Keratinocyte (primary cell): ENCODE measurements at regions not wholly inside any gene's neighbourhood (a gene's known extent, or its start where the extent isn't known, plus 50 kb on each side); places are given as distances from the start of the nearest gene placed in this dataset.
"Not testable (repeated sequence)": the region's sequence is repeated elsewhere in the genome, so short reads cannot be mapped to it uniquely, and the experiment has no call there.

Experiments
- DNase-seq: peaks from one replicate; pipeline ENCODE4 v3.0.0-alpha.2; 2011; ENCODE audit warnings: low read depth, missing footprints, low spot score
- FAIRE-seq: peaks from 2 replicates; lab custom pipeline; 2011; peaks lifted over from hg19 to GRCh38; lab: Jason Lieb, UNC
- H2AFZ ChIP-seq: 2 replicates; pipeline ENCODE4 v1.6.0; 2012; ENCODE audit warnings: low read length, control low read depth, inconsistent platforms; ENCODE audit not compliant: control insufficient read depth
- H3K27ac ChIP-seq: 2 replicates; pipeline ENCODE4 v1.5.1; 2011; ENCODE audit warnings: low read length; ENCODE audit not compliant: control insufficient read depth, insufficient read depth
- H3K27me3 ChIP-seq: 3 replicates; pipeline ENCODE4 v1.6.0; 2011; ENCODE audit warnings: low read length; ENCODE audit not compliant: control insufficient read depth, insufficient read depth; ENCODE audit errors: extremely low read depth
- H3K36me3 ChIP-seq, 2 experiments: 2 replicates in 1 of 2; 3 replicates in 1 of 2; pipeline ENCODE4 v1.5.1; 2011; ENCODE audit warnings: low read length in 2 of 2, mild to moderate bottlenecking in 1 of 2; ENCODE audit not compliant: control insufficient read depth in 2 of 2, insufficient read depth in 2 of 2; ENCODE audit errors: extremely low read depth in 1 of 2
- H3K4me1 ChIP-seq: 3 replicates; pipeline ENCODE4 v1.5.1; 2011; ENCODE audit warnings: low read length; ENCODE audit not compliant: control insufficient read depth, insufficient read depth; ENCODE audit errors: extremely low read depth
- H3K4me2 ChIP-seq: 3 replicates; pipeline ENCODE4 v1.6.0; 2011; ENCODE audit warnings: low read depth, low read length; ENCODE audit not compliant: control insufficient read depth, insufficient read depth; ENCODE audit errors: extremely low read depth
- H3K4me3 ChIP-seq, 3 experiments: fragments of 200-600 bp in 1 of 3; sonication (generic) in 1 of 3; 2 replicates in 2 of 3; 3 replicates in 1 of 3; pipeline ENCODE4 v1.5.1; 2011 to 2016; ENCODE audit warnings: low read length in 3 of 3, mild to moderate bottlenecking in 3 of 3, control low read depth in 2 of 3, inconsistent platforms in 1 of 3, low read depth in 1 of 3, mixed read lengths in 1 of 3, mixed run types in 1 of 3, moderate library complexity in 1 of 3; ENCODE audit not compliant: control insufficient read depth in 2 of 3, insufficient read depth in 2 of 3; ENCODE audit errors: extremely low read depth in 1 of 3
- H3K79me2 ChIP-seq: 2 replicates; pipeline ENCODE4 v1.6.0; 2012; ENCODE audit warnings: low read length; ENCODE audit not compliant: control insufficient read depth, insufficient read depth
- H3K9ac ChIP-seq: 3 replicates; pipeline ENCODE4 v1.6.0; 2011; ENCODE audit warnings: low read length; ENCODE audit not compliant: control insufficient read depth, insufficient read depth; ENCODE audit errors: extremely low read depth
- H3K9me1 ChIP-seq: 3 replicates; pipeline ENCODE4 v1.6.0; 2011; ENCODE audit warnings: low read length; ENCODE audit not compliant: control insufficient read depth, insufficient read depth; ENCODE audit errors: extremely low read depth
- H3K9me3 ChIP-seq: 2 replicates; pipeline ENCODE4 v1.5.1; 2012; ENCODE audit warnings: low read depth, low read length; ENCODE audit not compliant: control insufficient read depth
- H4K20me1 ChIP-seq: 3 replicates; pipeline ENCODE4 v1.6.0; 2011; ENCODE audit warnings: low read length; ENCODE audit not compliant: control insufficient read depth, insufficient read depth; ENCODE audit errors: extremely low read depth
- EZH2 ChIP-seq: IDR thresholded peaks from one replicate; pipeline ENCODE4 v1.6.1; 2012; ENCODE audit warnings: inconsistent platforms, mild to moderate bottlenecking, low read length, moderate library complexity
- dilution Hi-C: fragments of 300-500 bp; cut with MboI; formaldehyde crosslinking; loops from one replicate; pipeline ENCODE4 v1.7.0; 2020; ENCODE audit warnings: low sequenced_read_pairs; ENCODE audit not compliant: extremely low pct_ligation_motif_present
- TF ChIP-seq, protein P1 (sequence below), 3 experiments: IDR thresholded peaks in 1 of 3; conservative IDR thresholded peaks in 1 of 3; optimal IDR thresholded peaks in 1 of 3; 2 replicates in 2 of 3; 3 replicates in 1 of 3; pipeline versions ENCODE3 to v1.5.1; 2011; ENCODE audit warnings: low read length in 3 of 3, mild to moderate bottlenecking in 3 of 3, moderate library complexity in 2 of 3, control low read depth in 1 of 3, inconsistent platforms in 1 of 3; ENCODE audit not compliant: insufficient read depth in 2 of 3; ENCODE audit errors: extremely low read depth in 1 of 3

DNA sequence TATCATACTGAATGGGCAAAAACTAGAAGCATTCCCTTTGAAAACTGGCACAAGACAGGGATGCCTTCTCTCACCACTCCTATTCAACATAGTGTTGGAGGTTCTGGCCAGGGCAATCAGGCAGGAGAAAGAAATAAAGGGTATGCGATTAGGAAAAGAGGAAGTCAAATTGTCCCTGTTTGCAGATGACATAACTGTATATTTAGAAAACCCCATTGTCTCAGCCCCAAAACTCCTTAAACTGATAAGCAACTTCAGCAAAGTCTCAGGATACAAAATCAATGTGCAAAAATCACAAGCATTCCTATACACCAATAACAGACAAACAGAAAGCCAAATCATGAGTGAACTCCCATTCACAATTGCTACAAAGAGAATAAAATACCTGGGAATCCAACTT is 52.5 kb upstream of the CCDC71L start:
- H3K4me2 ChIP-seq, H2AFZ ChIP-seq, H3K9me3 ChIP-seq, FAIRE-seq, H3K9ac ChIP-seq, H4K20me1 ChIP-seq, H3K36me3 ChIP-seq, H3K79me2 ChIP-seq, dilution Hi-C loops, H3K9me1 ChIP-seq, H3K4me3 ChIP-seq, H3K27me3 ChIP-seq, DNase-seq, H3K27ac ChIP-seq: not testable (repeated sequence)
- H3K4me1 ChIP-seq = peaks cover 14% of the 10 kb centered on the region

DNA sequence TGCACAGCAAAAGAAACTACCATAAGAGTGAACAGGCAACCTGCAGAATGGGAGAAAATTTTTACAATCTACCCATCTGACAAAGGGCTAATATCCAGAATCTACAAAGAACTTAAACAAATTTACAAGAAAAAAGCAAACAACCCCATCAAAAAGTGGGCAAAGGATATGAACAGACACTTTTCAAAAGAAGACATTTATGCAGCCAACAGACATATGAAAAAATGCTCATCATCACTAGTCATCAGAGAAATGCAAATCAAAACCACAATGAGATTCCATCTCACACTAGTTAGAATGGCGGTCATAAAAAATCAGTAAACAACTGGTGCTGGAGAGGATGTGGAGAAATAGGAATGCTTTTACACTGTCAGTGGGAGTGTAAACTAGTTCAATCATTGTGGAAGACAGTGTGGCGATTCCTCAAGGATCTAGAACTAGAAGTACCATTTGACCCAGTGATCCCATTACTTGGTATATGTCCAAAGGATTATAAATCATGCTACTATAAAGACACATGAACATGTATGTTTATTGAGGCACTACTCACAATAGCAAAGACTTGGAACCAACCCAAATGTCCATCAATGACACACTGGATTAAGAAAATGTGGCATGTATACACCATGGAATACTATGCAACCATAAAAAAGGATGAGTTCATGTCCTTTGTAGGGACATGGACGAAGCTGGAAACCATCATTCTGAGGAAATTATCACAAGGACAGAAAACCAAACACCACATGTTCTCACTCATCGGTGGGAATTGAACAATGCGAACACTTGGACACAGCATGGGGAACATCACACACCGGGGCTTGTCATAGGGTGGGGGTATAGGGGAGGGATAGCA is 53.9 kb upstream of the CCDC71L start:
- H3K9ac ChIP-seq, DNase-seq, H3K9me3 ChIP-seq, dilution Hi-C loops, H3K36me3 ChIP-seq, H3K4me2 ChIP-seq, H3K27me3 ChIP-seq, H4K20me1 ChIP-seq, H3K27ac ChIP-seq, H3K9me1 ChIP-seq, H3K4me3 ChIP-seq, FAIRE-seq, H2AFZ ChIP-seq, H3K79me2 ChIP-seq: not testable (repeated sequence)
- peaks cover 23% of the 10 kb centered on the region for H3K4me1 ChIP-seq

DNA sequence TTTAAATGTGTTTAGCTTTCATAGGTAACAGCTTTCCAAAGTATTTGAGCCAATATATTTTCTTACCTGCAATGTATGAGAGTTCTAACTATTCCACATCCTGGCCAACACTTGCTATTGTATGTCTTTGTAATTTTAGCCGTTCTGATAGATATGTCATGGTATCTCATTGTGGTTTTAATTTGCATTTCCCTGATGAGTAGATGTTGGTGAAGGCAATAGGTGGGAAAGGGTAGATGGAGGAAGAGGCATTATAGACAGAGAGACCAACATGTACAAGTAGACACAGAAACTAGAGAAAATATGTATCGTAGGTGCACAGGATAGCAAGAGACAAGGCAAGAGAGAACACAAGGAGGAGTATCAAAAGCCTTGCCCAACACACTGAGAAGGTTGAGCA is 54.8 kb upstream of the CCDC71L start:
- no peak for FAIRE-seq

More for the DNA sequence above, 54.8 kb upstream of the CCDC71L start:
- H4K20me1 ChIP-seq = no peaks in the 10 kb centered on the region
- H3K27ac ChIP-seq = no peak overlapping the region
- DNase-seq = no peak
- H3K4me2 ChIP-seq = no peak overlapping the region
- dilution Hi-C loops = no loop called here
- no peaks in the 10 kb centered on the region for H3K9me3 ChIP-seq
- no peak overlapping the region for H2AFZ ChIP-seq
- no peak overlapping the region for H3K9ac ChIP-seq
- no peak overlapping the region for H3K4me3 ChIP-seq
- H3K27me3 ChIP-seq = no peaks in the 10 kb centered on the region
- H3K36me3 ChIP-seq = no peaks in the 10 kb centered on the region
- TF ChIP-seq, protein P1, sequence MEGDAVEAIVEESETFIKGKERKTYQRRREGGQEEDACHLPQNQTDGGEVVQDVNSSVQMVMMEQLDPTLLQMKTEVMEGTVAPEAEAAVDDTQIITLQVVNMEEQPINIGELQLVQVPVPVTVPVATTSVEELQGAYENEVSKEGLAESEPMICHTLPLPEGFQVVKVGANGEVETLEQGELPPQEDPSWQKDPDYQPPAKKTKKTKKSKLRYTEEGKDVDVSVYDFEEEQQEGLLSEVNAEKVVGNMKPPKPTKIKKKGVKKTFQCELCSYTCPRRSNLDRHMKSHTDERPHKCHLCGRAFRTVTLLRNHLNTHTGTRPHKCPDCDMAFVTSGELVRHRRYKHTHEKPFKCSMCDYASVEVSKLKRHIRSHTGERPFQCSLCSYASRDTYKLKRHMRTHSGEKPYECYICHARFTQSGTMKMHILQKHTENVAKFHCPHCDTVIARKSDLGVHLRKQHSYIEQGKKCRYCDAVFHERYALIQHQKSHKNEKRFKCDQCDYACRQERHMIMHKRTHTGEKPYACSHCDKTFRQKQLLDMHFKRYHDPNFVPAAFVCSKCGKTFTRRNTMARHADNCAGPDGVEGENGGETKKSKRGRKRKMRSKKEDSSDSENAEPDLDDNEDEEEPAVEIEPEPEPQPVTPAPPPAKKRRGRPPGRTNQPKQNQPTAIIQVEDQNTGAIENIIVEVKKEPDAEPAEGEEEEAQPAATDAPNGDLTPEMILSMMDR (optimal IDR thresholded peaks at IDR 0.05 in 1 of 3, IDR thresholded peaks at IDR 0.05 in 1 of 3, conservative IDR thresholded peaks at IDR 0.05 in 1 of 3; ENCODE audit: extremely low read depth in 1 of 3, insufficient read depth in 2 of 3, low read length in 3 of 3) = no peak
- TF ChIP-seq EZH2 = no peak
- peaks cover 23% of the 10 kb centered on the region for H3K4me1 ChIP-seq
- no peaks in the 10 kb centered on the region for H3K9me1 ChIP-seq
- no peaks in the 10 kb centered on the region for H3K79me2 ChIP-seq
